Small intestine (tissue), 7 donors: ENCODE measurements at regions not wholly inside any gene's neighbourhood (a gene's known extent, or its start where the extent isn't known, plus 50 kb on each side); places are given as distances from the start of the nearest gene placed in this dataset.

ENCODE experiments used
- DNase-seq, 2 donors: peaks; one replicate each; pipeline versions ENCODE4 v3.0.0 to v3.0.0-alpha.2; 2013
- FAIRE-seq: peaks from 2 replicates; lab custom pipeline; 2012; peaks lifted over from hg19 to GRCh38; lab: Jason Lieb, UNC
- H3K27ac ChIP-seq, 3 donors: one replicate each; pipeline ENCODE4 v1.5.1; 2013; ENCODE audit warnings: low read length in 2 of 3, mild to moderate bottlenecking in 2 of 3, control low read depth in 1 of 3, inconsistent platforms in 1 of 3, low read depth in 1 of 3, moderate library complexity in 1 of 3
- H3K27me3 ChIP-seq, 3 donors: one replicate each; pipeline ENCODE4 v1.6.1; 2013; ENCODE audit warnings: low read length in 3 of 3, inconsistent platforms in 1 of 3; ENCODE audit not compliant: control insufficient read depth in 3 of 3, insufficient read depth in 3 of 3
- H3K36me3 ChIP-seq, 3 donors: one replicate each; pipeline ENCODE4 v1.6.1; 2013; ENCODE audit warnings: low read length in 3 of 3, inconsistent platforms in 1 of 3, low read depth in 1 of 3, mild to moderate bottlenecking in 1 of 3, moderate library complexity in 1 of 3; ENCODE audit not compliant: control insufficient read depth in 3 of 3, insufficient read depth in 2 of 3
- H3K4me1 ChIP-seq, 3 donors: one replicate each; pipeline ENCODE4 v1.6.1; 2013; ENCODE audit warnings: low read length in 2 of 3, inconsistent platforms in 1 of 3, low read depth in 1 of 3, mild to moderate bottlenecking in 1 of 3, moderate library complexity in 1 of 3; ENCODE audit not compliant: control insufficient read depth in 3 of 3, insufficient read depth in 2 of 3
- H3K4me3 ChIP-seq, 3 donors: one replicate each; pipeline ENCODE4 v1.5.1; 2013; ENCODE audit warnings: low read length in 3 of 3, control low read depth in 1 of 3, inconsistent platforms in 1 of 3, low read depth in 1 of 3, mild to moderate bottlenecking in 1 of 3, moderate library complexity in 1 of 3
- H3K9me3 ChIP-seq, 2 donors: one replicate each; pipeline ENCODE4 v1.6.1; 2013; ENCODE audit warnings: low read depth in 1 of 2, low read length in 1 of 2; ENCODE audit not compliant: control insufficient read depth in 2 of 2, insufficient read depth in 1 of 2
- WGBS, 3 donors: extraction: QIAGEN DNeasy Blood & Tissue Kit; methylation state at CpG; one replicate each; pipeline ENCODE4 v1.1.7; 2013; 5-methylcytosine and 5-hydroxymethylcytosine counted together
- donor health status: healthy with polysubstance abuse.
- donor health status: control.
- donor health status: control.
- donor health status: Bipolar disorder and iron deficiency.
- donor health status: healthy.

DNA sequence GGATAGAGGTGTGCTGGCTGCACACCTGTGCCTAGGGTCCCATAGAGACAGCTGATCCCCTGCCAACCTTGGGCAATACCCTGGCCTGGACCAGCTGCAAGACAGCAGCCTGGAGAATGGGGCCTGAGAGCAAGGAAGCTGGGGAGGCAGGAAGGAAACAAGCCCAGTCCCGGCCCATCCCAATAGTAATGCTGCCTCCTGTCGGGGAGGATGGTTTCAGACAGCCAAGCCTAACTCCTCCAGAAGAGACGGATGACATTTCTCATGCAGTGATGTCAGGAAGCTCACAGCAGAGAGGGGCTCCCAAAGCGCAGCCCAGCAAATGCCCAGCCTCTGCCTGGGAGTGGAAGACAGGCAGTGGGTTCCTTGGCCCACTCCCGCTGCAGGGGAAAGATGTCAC is 408.8 kb downstream of the OCA2 start:
- Histone ChIP-seq H3K4me3 (no peak overlapping the region), H3K4me1 (peaks cover 0 to 6% (median 0%) of the 10 kb centered on the region in 3 donors), H3K27ac (no peak overlapping the region), H3K9me3 (peaks cover 0 to 3% of the 10 kb centered on the region in 2 donors), H3K27me3 (no peaks in the 10 kb centered on the region), H3K36me3 (no peaks in the 10 kb centered on the region)
- FAIRE-seq (no peak), DNase-seq (no peak)
- 60 to 83% (median 67%) methylated on average over 4 to 5 of the region's 5 CpGs for WGBS, 3 donors

DNA sequence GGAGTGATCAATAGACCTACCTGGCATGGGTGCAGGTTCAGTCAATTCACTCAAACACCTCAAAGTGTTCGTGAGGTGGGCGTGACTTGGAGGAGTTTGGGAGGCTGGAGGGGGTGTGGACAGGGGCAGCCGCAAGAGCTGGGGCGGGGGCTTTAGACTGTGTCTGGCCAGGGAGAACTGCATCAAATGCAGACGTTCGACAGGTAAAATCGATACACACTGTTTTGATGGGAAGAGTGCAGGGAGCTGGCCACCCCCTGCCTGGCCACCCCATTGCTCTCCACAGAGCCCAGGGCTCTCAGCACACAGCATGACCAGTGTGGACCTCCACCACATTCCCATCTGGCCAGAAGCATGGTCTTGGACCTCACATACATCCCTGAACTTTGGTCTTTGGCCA is 412.1 kb downstream of the OCA2 start:
- 68 to 95% (median 89%) methylated on average over 7 of the region's 7 CpGs for WGBS, 3 donors
- no peak overlapping the region for H3K4me3 ChIP-seq
- FAIRE-seq (no peak), DNase-seq (no peak)
- no peaks in the 10 kb centered on the region for H3K4me1 ChIP-seq
- no peaks in the 10 kb centered on the region for H3K27me3 ChIP-seq
- H3K27ac ChIP-seq, result no peak overlapping the region
- H3K36me3 ChIP-seq, result no peaks in the 10 kb centered on the region
- H3K9me3 ChIP-seq, result peaks cover 0 to 2% of the 10 kb centered on the region in 2 donors

DNA sequence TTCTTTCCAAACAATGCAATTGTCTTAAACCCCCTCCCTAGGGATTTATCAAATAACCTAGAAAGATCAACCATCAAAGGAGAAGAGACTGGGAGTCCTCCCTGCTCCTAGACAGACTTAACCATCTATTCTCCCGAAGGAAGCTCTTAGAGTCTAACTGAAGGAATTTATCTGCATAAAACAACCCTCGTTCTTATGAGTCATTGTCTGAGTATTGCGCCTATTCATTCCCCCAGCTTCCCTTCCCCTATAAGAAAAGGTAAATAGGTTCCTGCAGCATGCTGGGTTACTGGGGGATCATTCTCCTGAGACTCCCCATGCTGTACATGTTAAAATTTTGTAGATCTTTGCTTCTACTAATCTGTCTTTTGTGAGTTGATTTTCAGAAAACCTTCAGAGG is 412.7 kb downstream of the OCA2 start:
- no peak for FAIRE-seq
- peaks cover 0 to 2% of the 10 kb centered on the region in 2 donors for H3K9me3 ChIP-seq

DNA sequence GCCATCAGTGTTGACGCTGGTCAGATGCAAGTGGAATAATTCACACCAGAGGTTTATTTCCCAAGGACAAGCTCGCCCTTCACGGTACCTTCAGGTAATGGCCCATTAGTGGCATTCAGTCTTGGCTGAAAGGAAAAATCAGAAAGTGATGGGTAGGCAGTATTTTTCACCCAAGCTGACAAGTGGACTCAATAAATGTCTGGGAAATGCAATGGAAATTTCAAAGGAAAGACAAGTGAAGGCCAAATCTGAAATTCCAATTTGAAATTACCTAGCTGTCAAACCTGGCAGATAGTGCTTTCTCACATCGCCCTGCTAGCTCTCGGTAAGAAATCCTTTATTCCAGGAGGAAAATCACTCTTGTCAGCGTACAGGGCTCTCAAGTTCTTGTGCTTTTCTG is 413.5 kb downstream of the OCA2 start:
- no peaks in the 10 kb centered on the region for H3K4me1 ChIP-seq
- FAIRE-seq, result no peak
- H3K27ac ChIP-seq, result no peak overlapping the region
- WGBS, 3 donors, result 83 to 93% (median 86%) methylated on average over 6 of the region's 6 CpGs
- H3K27me3 ChIP-seq, result no peaks in the 10 kb centered on the region
- no peaks in the 10 kb centered on the region for H3K36me3 ChIP-seq
- no peak overlapping the region for H3K4me3 ChIP-seq
- peaks cover 0 to 2% of the 10 kb centered on the region in 2 donors for H3K9me3 ChIP-seq
- no peak for DNase-seq

More for the DNA sequence above, 412.7 kb downstream of the OCA2 start:
- no peak overlapping the region for H3K4me3 ChIP-seq
- H3K4me1 ChIP-seq, result no peaks in the 10 kb centered on the region
- peak in 1 of 2 donors; percentile 33 for DNase-seq
- no peaks in the 10 kb centered on the region for H3K36me3 ChIP-seq
- no peak overlapping the region for H3K27ac ChIP-seq
- 52 to 65% (median 56%) methylated on average over 3 of the region's 3 CpGs for WGBS, 3 donors
- no peaks in the 10 kb centered on the region for H3K27me3 ChIP-seq

DNA sequence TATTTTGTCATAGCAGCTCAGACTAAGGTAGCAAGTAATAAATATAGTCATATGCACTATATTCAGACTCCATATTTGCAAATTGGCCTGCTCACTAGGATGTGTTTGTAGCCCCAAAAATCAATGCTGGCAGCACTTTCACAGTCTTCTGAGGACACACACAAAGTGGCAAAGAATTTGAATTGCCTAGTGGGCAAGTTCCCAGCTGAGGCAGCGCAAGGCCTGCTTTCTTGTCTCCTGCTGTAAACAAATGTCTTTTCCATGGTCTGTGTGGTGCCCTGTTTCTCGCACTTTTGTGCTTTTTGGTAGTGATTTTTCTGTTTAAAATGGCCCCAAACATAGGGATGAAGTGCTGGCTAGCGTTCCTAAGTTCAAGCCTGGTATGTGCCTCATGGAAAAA is 416.0 kb downstream of the OCA2 start:
- Histone ChIP-seq H3K27ac (no peak overlapping the region), H3K36me3 (no peaks in the 10 kb centered on the region), H3K4me1 (peaks cover 0 to 13% (median 0%) of the 10 kb centered on the region in 3 donors), H3K27me3 (no peaks in the 10 kb centered on the region), H3K4me3 (no peak overlapping the region), H3K9me3 (no peaks in the 10 kb centered on the region)
- no peak for DNase-seq
- FAIRE-seq, result no peak
- 63 to 73% (median 73%) methylated on average over 3 of the region's 3 CpGs for WGBS, 3 donors

DNA sequence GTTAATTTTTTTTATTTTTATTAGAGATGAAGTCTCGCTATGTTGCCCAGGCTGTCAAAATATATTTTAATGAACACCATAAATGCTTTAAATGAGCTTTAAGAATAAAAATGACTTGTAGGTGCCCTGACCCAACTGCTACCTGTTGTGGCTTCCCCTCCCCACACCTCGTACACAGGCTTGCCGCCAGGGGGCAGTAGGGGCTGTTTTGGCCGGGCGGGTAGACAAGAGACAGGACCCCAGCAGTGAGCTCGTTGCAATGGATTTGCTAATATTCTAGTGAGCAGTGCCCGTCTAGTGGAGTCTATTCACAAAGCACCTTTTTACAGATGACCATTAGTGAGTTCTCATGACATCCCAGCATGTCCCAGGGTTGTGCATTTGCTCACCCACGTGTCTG is 418.1 kb downstream of the OCA2 start:
- no peak for FAIRE-seq
- H3K27me3 ChIP-seq, result no peaks in the 10 kb centered on the region
- H3K4me3 ChIP-seq, result no peak overlapping the region
- H3K4me1 ChIP-seq, result peaks cover 0 to 13% (median 0%) of the 10 kb centered on the region in 3 donors
- H3K9me3 ChIP-seq, result no peaks in the 10 kb centered on the region
- 59 to 75% (median 71%) methylated on average over 7 to 8 of the region's 8 CpGs for WGBS, 3 donors
- DNase-seq, result no peak
- H3K36me3 ChIP-seq, result no peaks in the 10 kb centered on the region
- no peak overlapping the region for H3K27ac ChIP-seq

DNA sequence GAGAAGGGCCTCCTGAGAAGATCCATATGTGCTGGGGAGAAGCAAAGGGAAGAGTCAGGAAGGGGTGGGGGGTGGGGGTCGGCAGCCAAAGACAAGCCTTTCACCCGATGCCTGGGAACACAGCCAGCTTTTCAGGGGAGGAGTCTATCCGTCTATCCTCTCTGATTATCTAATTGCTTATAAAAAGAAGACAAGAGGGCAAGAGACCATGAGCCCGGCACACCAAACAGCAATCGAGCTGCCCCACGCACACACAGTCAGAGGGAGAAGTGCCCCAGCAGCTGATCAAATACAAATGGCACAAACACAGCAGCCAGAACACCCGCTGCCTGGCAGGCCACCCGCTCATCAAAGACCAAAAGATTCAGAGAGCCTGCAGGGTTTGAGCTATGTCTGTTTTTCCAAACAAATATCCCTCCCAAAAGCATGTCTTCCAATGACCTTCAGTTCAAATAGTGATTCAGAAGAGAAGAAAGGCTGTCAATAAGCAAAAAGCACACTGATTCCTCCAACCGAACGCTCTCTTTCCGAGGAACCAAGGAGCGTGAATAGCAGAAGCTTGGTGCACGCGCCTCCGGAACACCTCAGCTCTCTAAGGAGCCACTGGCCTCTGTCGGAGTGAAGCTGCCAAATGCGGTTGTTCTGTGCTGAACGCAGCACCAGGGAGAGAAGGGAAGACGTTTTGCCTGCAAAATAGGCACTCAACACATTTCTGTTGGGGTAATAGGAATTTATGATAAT is 419.2 kb downstream of the OCA2 start:
- Histone ChIP-seq H3K27ac (no peak overlapping the region), H3K36me3 (no peaks in the 10 kb centered on the region), H3K9me3 (no peaks in the 10 kb centered on the region), H3K4me1 (peaks cover 0 to 13% (median 0%) of the 10 kb centered on the region in 3 donors), H3K27me3 (no peaks in the 10 kb centered on the region), H3K4me3 (no peak overlapping the region)
- 28 to 37% (median 36%) methylated on average over 19 of the region's 19 CpGs for WGBS, 3 donors
- DNase-seq (peak in 1 of 2 donors; percentile 29), FAIRE-seq (no peak)

DNA sequence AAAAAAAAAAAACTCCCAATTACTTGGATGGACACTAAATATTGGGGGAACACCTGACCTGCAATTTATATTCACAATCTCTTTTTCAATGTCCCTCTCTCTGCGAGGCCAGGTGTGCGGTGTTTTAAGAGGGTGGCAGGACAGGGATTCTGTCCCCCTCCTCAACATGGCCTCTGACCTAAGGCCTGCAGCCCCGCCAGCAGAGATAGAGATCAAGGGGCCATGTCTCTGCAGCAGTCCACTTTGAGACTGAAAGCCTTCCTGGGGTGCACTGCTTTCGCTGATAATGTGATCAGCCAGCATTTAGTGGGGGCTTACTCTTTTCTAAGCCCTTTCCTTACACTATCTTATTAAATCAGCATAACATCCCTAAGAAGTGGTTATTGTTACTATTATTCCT is 419.9 kb downstream of the OCA2 start:
- Histone ChIP-seq H3K9me3 (no peaks in the 10 kb centered on the region), H3K4me1 (peaks cover 0 to 13% (median 0%) of the 10 kb centered on the region in 3 donors), H3K36me3 (no peaks in the 10 kb centered on the region), H3K4me3 (no peak overlapping the region), H3K27me3 (no peaks in the 10 kb centered on the region), H3K27ac (no peak overlapping the region)
- DNase-seq (no peak), FAIRE-seq (no peak)
- WGBS, 3 donors, result 81 to 91% (median 82%) methylated on average over 4 of the region's 4 CpGs
